ENCODE measurements at regions not wholly inside any gene's neighbourhood (a gene's known extent, or its start where the extent isn't known, plus 50 kb on each side); places are given as distances from the start of the nearest gene placed in this dataset.

GRCh38 chr9:69984831-69985230 lies 58.8 kb upstream of the MAMDC2 start (continued):
- no peak for TF ChIP-seq ZNF281 (CRISPR knock-in tag; IDR thresholded peaks at IDR 0.05)

GRCh38 chr9:69985971-69986370 lies 57.7 kb upstream of the MAMDC2 start:
- ChIA-PET POLR2A (no interaction called here), CTCF (interaction anchor here (0.8 kb wide), 1 partner anchor 55 kb away, joined by 3 read pairs; no protein-coding TSS in a partner anchor)
- DNase-seq (ENCODE audit: low spot score) (no peak), ATAC-seq (no peak)
- peaks cover 5% of the 10 kb centered on the region; the same call in 1 of the 2 replicates for H3K9me3 Mint-ChIP-seq
- H3K27me3 Mint-ChIP-seq (ENCODE audit: low read depth) = no peaks in the 10 kb centered on the region; the same call in none of the 2 replicates
- no peak overlapping the region for H3K4me3 Mint-ChIP-seq
- H3K27ac Mint-ChIP-seq = no peak overlapping the region
- TF ChIP-seq ZNF671 (CRISPR knock-in tag; IDR thresholded peaks at IDR 0.05) (no peak), TEAD1 (CRISPR knock-in tag; IDR thresholded peaks at IDR 0.05) (no peak), JUN (CRISPR knock-in tag; IDR thresholded peaks at IDR 0.05) (no peak), JAZF1 (CRISPR knock-in tag; IDR thresholded peaks at IDR 0.05) (no peak)
- H3K36me3 Mint-ChIP-seq = no peaks in the 10 kb centered on the region
- peaks cover 15% of the 10 kb centered on the region for H3K4me1 Mint-ChIP-seq

GRCh38 chr9:69986970-69987369 lies 56.7 kb upstream of the MAMDC2 start:
- no peak overlapping the region for H3K27ac Mint-ChIP-seq
- TF ChIP-seq ZNF121 (CRISPR knock-in tag; IDR thresholded peaks at IDR 0.05) = no peak
- H3K9me3 Mint-ChIP-seq = peaks cover 5% of the 10 kb centered on the region; the same call in 1 of the 2 replicates
- no peak overlapping the region for H3K4me3 Mint-ChIP-seq
- H3K36me3 Mint-ChIP-seq = no peaks in the 10 kb centered on the region
- POLR2A ChIA-PET = no interaction called here
- ATAC-seq (no peak), DNase-seq (ENCODE audit: low spot score) (no peak)
- peaks cover 7% of the 10 kb centered on the region for H3K4me1 Mint-ChIP-seq
- H3K27me3 Mint-ChIP-seq (ENCODE audit: low read depth) = no peaks in the 10 kb centered on the region; the same call in none of the 2 replicates
- CTCF ChIA-PET = interaction anchor here (1.2 kb wide), 1 partner anchor 124 kb away, joined by 3 read pairs; no protein-coding TSS in a partner anchor

GRCh38 chr9:69987457-69987856 lies 56.2 kb upstream of the MAMDC2 start:
- Mint-ChIP-seq H3K36me3 (no peaks in the 10 kb centered on the region), H3K4me1 (peaks cover 2% of the 10 kb centered on the region; the same call in 1 of the 2 replicates), H3K4me3 (no peak overlapping the region), H3K27me3 (ENCODE audit: low read depth) (no peaks in the 10 kb centered on the region; the same call in none of the 2 replicates), H3K9me3 (peaks cover 5% of the 10 kb centered on the region; the same call in 1 of the 2 replicates), H3K27ac (no peak overlapping the region)
- POLR2A ChIA-PET = no interaction called here
- CTCF ChIA-PET = interaction anchor here (1.2 kb wide), 1 partner anchor 124 kb away, joined by 3 read pairs; no protein-coding TSS in a partner anchor
- ATAC-seq (no peak), DNase-seq (ENCODE audit: low spot score) (no peak)
- no peak for TF ChIP-seq STAT6 (CRISPR knock-in tag; conservative IDR thresholded peaks at IDR 0.05; ENCODE audit: low read depth)
- TF ChIP-seq ZNF281 (CRISPR knock-in tag; IDR thresholded peaks at IDR 0.05) = no peak
- no peak for TF ChIP-seq ZSCAN18 (CRISPR knock-in tag; IDR thresholded peaks at IDR 0.05)
- no peak for TF ChIP-seq SMAD4 (CRISPR knock-in tag; IDR thresholded peaks at IDR 0.05)
- TF ChIP-seq TCF7 (CRISPR knock-in tag; IDR thresholded peaks at IDR 0.05; ENCODE audit: low read depth) = no peak
- TF ChIP-seq NR1H2 (CRISPR knock-in tag; IDR thresholded peaks at IDR 0.05) = no peak
- TF ChIP-seq MYBL2 (CRISPR knock-in tag; IDR thresholded peaks at IDR 0.05) = no peak
- no peak for TF ChIP-seq ZNF219 (CRISPR knock-in tag; IDR thresholded peaks at IDR 0.05; ENCODE audit: borderline replicate concordance)
- no peak for TF ChIP-seq CREB1 (CRISPR knock-in tag; IDR thresholded peaks at IDR 0.05)
- no peak for TF ChIP-seq ZMAT4 (CRISPR knock-in tag; IDR thresholded peaks at IDR 0.05)
- TF ChIP-seq ATF1 (CRISPR knock-in tag; IDR thresholded peaks at IDR 0.05) = no peak
- no peak for TF ChIP-seq SOX15 (CRISPR knock-in tag; IDR thresholded peaks at IDR 0.05)
- no peak for TF ChIP-seq GRHL2 (CRISPR knock-in tag; IDR thresholded peaks at IDR 0.05; ENCODE audit: insufficient replicate concordance, severe bottlenecking)
- no peak for TF ChIP-seq ZBTB43 (CRISPR knock-in tag; IDR thresholded peaks at IDR 0.05)
- no peak for TF ChIP-seq NR3C1 (CRISPR knock-in tag; conservative IDR thresholded peaks at IDR 0.05; ENCODE audit: low read depth)
